LNCAP (cell line): ENCODE measurements at regions not wholly inside any gene's neighbourhood (a gene's known extent, or its start where the extent isn't known, plus 50 kb on each side); places are given as distances from the start of the nearest gene placed in this dataset.

Experiments
- TF ChIP-seq, protein P1 (sequence below): fragments of 450-650 bp; IDR thresholded peaks from 2 replicates; pipeline ENCODE4 v1.5.1; 2017; ENCODE audit warnings: mild to moderate bottlenecking

DNA sequence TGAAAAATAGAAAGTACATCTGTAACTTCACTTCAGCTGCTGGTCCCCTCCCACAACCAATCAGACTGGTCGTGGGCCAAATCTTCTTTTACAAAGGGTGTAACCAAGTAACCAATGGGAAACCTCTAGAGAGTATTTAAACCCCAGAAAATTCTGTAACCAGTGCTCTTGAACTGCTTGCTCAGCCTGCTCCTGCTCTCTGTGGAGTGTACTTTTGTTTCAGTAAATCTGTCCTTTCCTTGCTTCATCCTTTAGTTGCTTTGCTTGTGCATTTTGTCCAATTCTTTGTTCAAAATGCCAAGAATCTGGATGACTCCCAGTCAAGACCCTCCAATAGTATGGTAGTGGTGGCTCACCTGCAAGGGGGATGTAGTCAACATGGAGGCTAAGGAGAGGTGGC, 489.1 kb downstream of the FUT8 start:
- TF ChIP-seq, protein P1, sequence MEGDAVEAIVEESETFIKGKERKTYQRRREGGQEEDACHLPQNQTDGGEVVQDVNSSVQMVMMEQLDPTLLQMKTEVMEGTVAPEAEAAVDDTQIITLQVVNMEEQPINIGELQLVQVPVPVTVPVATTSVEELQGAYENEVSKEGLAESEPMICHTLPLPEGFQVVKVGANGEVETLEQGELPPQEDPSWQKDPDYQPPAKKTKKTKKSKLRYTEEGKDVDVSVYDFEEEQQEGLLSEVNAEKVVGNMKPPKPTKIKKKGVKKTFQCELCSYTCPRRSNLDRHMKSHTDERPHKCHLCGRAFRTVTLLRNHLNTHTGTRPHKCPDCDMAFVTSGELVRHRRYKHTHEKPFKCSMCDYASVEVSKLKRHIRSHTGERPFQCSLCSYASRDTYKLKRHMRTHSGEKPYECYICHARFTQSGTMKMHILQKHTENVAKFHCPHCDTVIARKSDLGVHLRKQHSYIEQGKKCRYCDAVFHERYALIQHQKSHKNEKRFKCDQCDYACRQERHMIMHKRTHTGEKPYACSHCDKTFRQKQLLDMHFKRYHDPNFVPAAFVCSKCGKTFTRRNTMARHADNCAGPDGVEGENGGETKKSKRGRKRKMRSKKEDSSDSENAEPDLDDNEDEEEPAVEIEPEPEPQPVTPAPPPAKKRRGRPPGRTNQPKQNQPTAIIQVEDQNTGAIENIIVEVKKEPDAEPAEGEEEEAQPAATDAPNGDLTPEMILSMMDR, result no peak

DNA sequence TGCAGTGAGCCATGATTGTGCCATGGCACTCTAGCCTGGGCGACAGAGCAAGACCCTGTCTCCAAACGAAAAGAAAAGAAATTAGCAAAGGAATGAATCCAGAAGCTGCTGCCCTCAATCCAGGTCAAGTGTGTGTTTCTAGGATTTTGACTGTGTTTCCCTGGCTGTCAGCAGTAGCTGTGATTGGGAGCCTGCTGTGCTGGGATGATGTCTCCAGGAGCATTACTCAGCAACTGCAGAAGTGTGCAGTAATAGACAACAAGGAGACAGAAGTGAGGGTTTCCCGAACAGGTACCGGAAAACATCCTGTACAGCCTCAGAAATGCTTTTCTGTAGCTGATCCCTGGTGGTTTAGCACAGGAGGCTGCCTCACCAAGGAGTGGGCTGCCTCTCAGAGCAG, 492.5 kb downstream of the FUT8 start:
- TF ChIP-seq, protein P1, result no peak

DNA sequence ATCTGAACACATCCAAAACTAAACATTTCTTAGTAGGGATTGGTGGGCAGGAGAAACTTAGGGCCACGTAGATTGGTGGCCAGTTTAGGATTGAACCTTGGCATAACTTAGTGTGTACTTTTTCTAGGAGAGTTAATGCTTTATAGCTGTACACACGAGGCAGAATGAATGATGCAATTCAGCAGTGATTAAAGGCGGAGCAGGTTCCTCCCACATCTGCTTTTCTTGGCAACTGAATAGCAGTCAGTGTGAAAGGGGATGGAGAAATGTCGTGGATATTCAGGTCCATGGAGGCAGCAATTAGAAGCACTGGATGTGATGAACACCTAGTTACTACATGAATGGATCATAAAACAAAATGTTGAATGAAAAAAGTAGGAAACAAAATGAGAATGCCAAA, 493.8 kb downstream of the FUT8 start:
- TF ChIP-seq, protein P1, result no peak

DNA sequence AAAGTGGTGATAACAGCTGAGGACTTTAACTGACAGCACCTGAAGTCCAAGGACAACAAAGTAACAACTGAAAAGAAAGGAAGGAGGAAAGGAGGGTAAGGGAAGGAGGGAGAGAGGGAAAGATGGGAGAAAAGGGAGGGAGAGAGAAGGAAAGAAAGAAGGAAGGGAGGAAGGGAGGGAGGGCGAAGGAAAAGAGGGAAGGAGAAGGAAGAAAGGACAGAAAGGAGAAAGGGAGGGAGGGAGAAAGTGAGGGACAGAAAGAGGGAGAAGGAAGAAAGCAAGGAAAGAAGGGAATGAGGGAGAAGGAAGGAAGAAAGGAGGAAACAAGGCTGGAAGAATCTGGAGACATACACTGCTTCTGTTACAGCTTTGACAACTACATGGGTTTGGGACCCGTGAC, 494.4 kb downstream of the FUT8 start:
- TF ChIP-seq, protein P1, result no peak

DNA sequence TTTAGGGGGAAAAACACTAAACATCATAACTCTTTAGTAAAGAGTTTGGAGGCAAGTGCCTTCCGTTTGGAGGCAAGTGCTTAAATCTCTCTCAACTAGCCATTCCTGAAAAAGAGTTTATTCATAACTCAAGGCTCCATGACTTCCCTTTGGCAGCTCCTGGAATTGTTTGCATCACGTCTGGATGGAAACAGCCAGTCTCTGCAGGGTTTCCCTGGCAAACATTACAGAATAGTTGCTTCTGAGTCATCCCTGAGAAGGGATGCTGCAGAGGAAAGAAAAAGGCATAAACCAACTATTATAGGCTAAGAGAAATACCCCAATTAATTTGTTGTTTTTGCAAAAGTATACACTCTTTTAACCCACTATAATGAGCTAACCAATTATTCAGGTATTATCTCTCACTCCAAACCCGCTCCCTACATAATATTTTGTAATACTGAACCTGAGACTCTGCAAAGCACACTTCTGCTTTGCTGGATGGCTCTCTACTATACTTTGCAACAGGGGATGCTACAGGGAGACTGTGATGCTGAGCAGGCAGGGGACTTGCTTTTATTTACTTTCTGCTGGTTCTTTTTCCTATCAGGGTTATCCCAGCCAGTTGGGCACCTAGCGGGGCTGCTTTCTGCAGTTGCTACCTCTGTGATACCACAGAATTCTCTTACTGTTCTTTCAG, 497.7 kb downstream of the FUT8 start:
- TF ChIP-seq, protein P1, result no peak

DNA sequence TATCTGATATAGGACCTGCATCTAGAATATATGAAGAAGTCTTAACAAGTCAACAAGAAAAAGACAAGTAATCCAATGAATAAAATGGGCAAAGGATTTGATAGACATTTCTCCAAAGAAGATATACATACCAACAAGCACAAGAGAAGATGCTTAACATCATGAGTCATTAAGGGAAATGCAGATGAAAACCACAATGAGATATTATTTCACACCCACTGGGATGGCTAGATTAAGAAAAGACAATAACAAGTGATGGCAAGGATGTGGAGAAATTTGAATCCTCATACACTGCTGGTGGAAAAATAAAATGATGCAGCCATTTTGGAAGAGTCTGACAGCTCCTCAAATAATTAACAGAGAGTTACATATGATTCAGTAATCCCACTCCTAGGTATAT, 502.6 kb downstream of the FUT8 start:
- TF ChIP-seq, protein P1, result no peak

DNA sequence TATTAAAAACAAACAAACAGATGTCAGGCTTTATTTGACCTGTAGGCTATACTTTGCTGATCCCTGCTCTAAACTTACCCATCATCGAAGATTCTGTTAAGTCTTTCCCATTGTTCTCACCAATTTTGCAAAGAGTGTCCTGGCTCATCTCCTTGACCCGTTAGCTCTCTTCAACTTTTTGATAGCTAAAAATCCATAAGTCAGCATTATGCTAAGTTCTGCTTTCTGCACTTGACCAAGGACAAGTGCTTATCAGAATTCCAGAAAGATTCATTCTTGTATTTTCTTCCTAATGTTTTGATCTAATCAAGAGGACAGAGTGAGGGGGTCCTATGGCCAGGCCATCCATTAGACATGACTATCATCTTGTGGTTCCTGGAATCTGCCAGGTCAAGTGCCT, 503.5 kb downstream of the FUT8 start:
- TF ChIP-seq, protein P1, result no peak

DNA sequence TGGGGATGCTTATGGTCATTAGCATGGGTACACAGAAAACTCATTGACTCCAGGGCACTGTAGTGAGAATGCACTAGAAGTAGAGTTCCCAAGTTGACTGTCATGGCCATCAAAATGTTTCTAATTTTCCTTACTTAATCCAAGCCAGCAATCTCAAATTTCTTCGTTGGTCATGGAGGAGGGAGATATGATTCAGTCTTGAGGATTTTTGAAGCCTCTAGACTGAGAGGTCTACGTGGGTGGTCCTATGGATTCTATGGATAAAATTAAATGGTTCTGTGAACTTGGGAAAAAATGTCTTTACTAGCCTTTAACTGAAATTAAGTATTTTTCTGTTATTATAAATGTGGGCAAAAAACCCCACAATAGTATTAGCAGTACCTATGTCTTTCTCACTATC, 508.5 kb downstream of the FUT8 start:
- TF ChIP-seq, protein P1, result no peak
